Erythroblast (primary cell): ENCODE measurements at regions not wholly inside any gene's neighbourhood (a gene's known extent, or its start where the extent isn't known, plus 50 kb on each side); places are given as distances from the start of the nearest gene placed in this dataset.

Experiments used
- GATA1 ChIP-seq: IDR thresholded peaks from 2 replicates; pipeline ENCODE4 v1.6.1; 2011; ENCODE audit warnings: low read depth, mild to moderate bottlenecking, control low read depth, low read length, moderate library complexity
- POLR2A ChIP-seq: IDR thresholded peaks from 2 replicates; pipeline ENCODE4 v1.6.1; 2011; ENCODE audit warnings: mild to moderate bottlenecking, low read length

- no peak for TF ChIP-seq POLR2A
- TF ChIP-seq GATA1 = no peak
These were observed 244.8 kb downstream of the DLL1 start for GRCh38 chr6:170045981-170046667.
